ENCODE measurements at regions not wholly inside any gene's neighbourhood (a gene's known extent, or its start where the extent isn't known, plus 50 kb on each side); places are given as distances from the start of the nearest gene placed in this dataset.
"Not testable (repeated sequence)": the region's sequence is repeated elsewhere in the genome, so short reads cannot be mapped to it uniquely, and the experiment has no call there.

- peak overlapping the region; percentile 59 for H3K27ac Mint-ChIP-seq (ENCODE audit: low read depth, unreplicated experiment)
- DNase-seq (ENCODE audit: unreplicated experiment), result peak; percentile 73
- intact Hi-C loops (cut with micrococcal nuclease), result no loop called here
- H3K36me3 Mint-ChIP-seq (ENCODE audit: insufficient read depth, unreplicated experiment), result no peaks in the 10 kb centered on the region
- POLR2A ChIA-PET, result no interaction called here
- CTCF ChIA-PET, result no interaction called here
- H3K9me3 Mint-ChIP-seq (ENCODE audit: unreplicated experiment), result no peaks in the 10 kb centered on the region
- TF ChIP-seq, protein P1, sequence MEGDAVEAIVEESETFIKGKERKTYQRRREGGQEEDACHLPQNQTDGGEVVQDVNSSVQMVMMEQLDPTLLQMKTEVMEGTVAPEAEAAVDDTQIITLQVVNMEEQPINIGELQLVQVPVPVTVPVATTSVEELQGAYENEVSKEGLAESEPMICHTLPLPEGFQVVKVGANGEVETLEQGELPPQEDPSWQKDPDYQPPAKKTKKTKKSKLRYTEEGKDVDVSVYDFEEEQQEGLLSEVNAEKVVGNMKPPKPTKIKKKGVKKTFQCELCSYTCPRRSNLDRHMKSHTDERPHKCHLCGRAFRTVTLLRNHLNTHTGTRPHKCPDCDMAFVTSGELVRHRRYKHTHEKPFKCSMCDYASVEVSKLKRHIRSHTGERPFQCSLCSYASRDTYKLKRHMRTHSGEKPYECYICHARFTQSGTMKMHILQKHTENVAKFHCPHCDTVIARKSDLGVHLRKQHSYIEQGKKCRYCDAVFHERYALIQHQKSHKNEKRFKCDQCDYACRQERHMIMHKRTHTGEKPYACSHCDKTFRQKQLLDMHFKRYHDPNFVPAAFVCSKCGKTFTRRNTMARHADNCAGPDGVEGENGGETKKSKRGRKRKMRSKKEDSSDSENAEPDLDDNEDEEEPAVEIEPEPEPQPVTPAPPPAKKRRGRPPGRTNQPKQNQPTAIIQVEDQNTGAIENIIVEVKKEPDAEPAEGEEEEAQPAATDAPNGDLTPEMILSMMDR (IDR thresholded peaks at IDR 0.05; ENCODE audit: unreplicated experiment), result no peak
- no TSS peak for BruUV-seq (replicated peaks)
- no peak overlapping the region for H3K4me3 Mint-ChIP-seq (ENCODE audit: unreplicated experiment)
- H3K27me3 Mint-ChIP-seq (ENCODE audit: insufficient read depth, unreplicated experiment), result no peaks in the 10 kb centered on the region
- peaks cover 17% of the 10 kb centered on the region for H3K4me1 Mint-ChIP-seq (ENCODE audit: insufficient read depth, unreplicated experiment)
These were observed 503.6 kb upstream of the SYT4 start for GRCh38 chr18:43780782-43781340.

DNA sequence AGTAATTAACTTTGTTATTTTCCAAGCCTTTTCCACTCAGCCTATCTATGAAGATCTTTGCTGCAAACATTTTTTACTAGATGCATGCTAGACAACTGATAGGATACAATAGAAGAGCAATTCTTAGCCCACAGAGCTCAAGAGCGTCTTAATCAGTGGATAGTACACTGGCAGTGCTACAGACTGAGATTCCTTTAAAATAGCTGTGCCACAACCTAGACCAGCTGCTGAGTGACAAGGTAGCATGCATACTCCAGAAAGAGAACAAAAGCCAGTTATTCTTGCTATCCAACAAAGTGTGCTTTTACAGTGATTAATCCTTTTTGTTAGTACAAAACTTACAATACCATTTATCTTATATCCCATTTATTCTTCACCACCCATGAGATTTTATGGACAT is 507.9 kb upstream of the SYT4 start:
- Mint-ChIP-seq H3K4me1 (ENCODE audit: insufficient read depth, unreplicated experiment) (peaks cover 24% of the 10 kb centered on the region), H3K4me3 (ENCODE audit: unreplicated experiment) (no peak overlapping the region), H3K36me3 (ENCODE audit: insufficient read depth, unreplicated experiment) (no peaks in the 10 kb centered on the region), H3K27ac (ENCODE audit: low read depth, unreplicated experiment) (no peak overlapping the region), H3K27me3 (ENCODE audit: insufficient read depth, unreplicated experiment) (no peaks in the 10 kb centered on the region), H3K9me3 (ENCODE audit: unreplicated experiment) (no peaks in the 10 kb centered on the region)
- CTCF ChIA-PET, result interaction anchor here (0.8 to 1.1 kb wide), 2 partner anchors 541 to 818 kb away, joined by 3 read pairs; no protein-coding TSS in a partner anchor
- intact Hi-C loops (cut with micrococcal nuclease), result loop anchor here (5.0 kb wide), 1 partner anchor 123 kb away; no protein-coding TSS in a partner anchor
- DNase-seq (ENCODE audit: unreplicated experiment), result no peak
- no TSS peak for BruUV-seq (replicated peaks)
- POLR2A ChIA-PET, result no interaction called here
- TF ChIP-seq, protein P1 (IDR thresholded peaks at IDR 0.05; ENCODE audit: unreplicated experiment), result no peak

DNA sequence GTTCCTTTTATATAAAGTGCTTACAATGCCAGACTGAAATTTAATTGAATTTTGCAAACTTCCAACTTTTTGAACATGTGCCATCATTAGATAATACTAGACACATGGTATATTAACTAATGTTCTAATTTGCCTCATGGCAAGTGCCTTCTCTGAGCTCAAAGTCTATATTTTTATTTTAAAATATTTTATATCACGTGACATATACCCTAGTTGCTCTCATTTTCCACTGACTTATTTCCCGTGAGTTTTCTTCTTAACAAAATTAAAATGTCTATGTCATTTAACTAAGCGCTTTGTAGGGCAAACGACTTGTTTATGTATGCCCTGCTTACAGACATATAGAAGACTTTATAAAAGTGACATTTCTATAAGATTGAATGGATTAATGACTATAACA is 509.6 kb upstream of the SYT4 start:
- ChIA-PET CTCF (interaction anchor here (0.9 kb wide), 1 partner anchor 166 kb away, joined by 3 read pairs; no protein-coding TSS in a partner anchor), POLR2A (no interaction called here)
- Mint-ChIP-seq H3K4me1 (ENCODE audit: insufficient read depth, unreplicated experiment) (peaks cover 13% of the 10 kb centered on the region), H3K27ac (ENCODE audit: low read depth, unreplicated experiment) (no peak overlapping the region), H3K4me3 (ENCODE audit: unreplicated experiment) (peak overlapping the region; percentile 52), H3K36me3 (ENCODE audit: insufficient read depth, unreplicated experiment) (no peaks in the 10 kb centered on the region), H3K9me3 (ENCODE audit: unreplicated experiment) (no peaks in the 10 kb centered on the region), H3K27me3 (ENCODE audit: insufficient read depth, unreplicated experiment) (no peaks in the 10 kb centered on the region)
- TF ChIP-seq, protein P1 (IDR thresholded peaks at IDR 0.05; ENCODE audit: unreplicated experiment), result no peak
- intact Hi-C loops (cut with micrococcal nuclease), result loop anchor here (5.0 kb wide), 1 partner anchor 125 kb away; no protein-coding TSS in a partner anchor
- no peak for DNase-seq (ENCODE audit: unreplicated experiment)
- BruUV-seq (replicated peaks), result no TSS peak

- peak overlapping the region; percentile 59 for H3K27ac Mint-ChIP-seq (ENCODE audit: low read depth, unreplicated experiment)
- intact Hi-C loops (cut with micrococcal nuclease), result loop anchor here (5.0 kb wide), 1 partner anchor 125 kb away; no protein-coding TSS in a partner anchor
- DNase-seq (ENCODE audit: unreplicated experiment), result peak; percentile 29
- not testable (repeated sequence) for H3K9me3 Mint-ChIP-seq (ENCODE audit: unreplicated experiment); H3K36me3 Mint-ChIP-seq (ENCODE audit: insufficient read depth, unreplicated experiment); BruUV-seq (replicated peaks); H3K27me3 Mint-ChIP-seq (ENCODE audit: insufficient read depth, unreplicated experiment)
- H3K4me1 Mint-ChIP-seq (ENCODE audit: insufficient read depth, unreplicated experiment), result peaks cover 13% of the 10 kb centered on the region
- ChIA-PET POLR2A (interaction anchor here (0.6 kb wide), 1 partner anchor 780 kb away, joined by 4 read pairs; no protein-coding TSS in a partner anchor), CTCF (interaction anchor here (0.8 to 1.3 kb wide), 3 partner anchors 34 to 1425 kb away, joined by 3 to 4 read pairs (median 3); no protein-coding TSS in a partner anchor)
- H3K4me3 Mint-ChIP-seq (ENCODE audit: unreplicated experiment), result peak overlapping the region; percentile 52
These were observed 510.4 kb upstream of the SYT4 start for GRCh38 chr18:43787721-43788120.
